GM19455 (cell line): ENCODE measurements at regions not wholly inside any gene's neighbourhood (a gene's known extent, or its start where the extent isn't known, plus 50 kb on each side); places are given as distances from the start of the nearest gene placed in this dataset.
"Not testable (repeated sequence)": the region's sequence is repeated elsewhere in the genome, so short reads cannot be mapped to it uniquely, and the experiment has no call there.

Experiments
- ATAC-seq: cut with Tn5 transposase; IDR thresholded peaks from one replicate; pipeline ENCODE4 v1.9.1; 2021; ENCODE audit not compliant: unreplicated experiment

DNA sequence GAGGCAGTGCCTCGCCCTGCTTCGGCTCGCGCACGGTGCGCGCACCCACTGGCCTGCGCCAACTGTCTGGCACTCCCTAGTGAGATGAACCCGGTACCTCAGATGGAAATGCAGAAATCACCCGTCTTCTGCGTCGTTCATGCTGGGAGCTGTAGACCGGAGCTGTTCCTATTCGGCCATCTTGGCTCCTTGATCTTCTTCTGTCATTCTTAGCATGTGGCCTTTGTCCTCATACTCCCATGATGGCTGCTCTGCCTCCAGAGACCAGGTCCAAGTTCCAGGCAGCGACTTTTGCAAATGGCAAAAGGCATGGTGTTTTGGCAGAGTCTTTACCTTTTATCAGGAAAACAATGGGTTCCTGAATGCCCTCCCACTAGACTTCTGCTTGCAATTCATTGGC, 102.6 kb upstream of the SKOR2 start:
- not testable (repeated sequence) for ATAC-seq

DNA sequence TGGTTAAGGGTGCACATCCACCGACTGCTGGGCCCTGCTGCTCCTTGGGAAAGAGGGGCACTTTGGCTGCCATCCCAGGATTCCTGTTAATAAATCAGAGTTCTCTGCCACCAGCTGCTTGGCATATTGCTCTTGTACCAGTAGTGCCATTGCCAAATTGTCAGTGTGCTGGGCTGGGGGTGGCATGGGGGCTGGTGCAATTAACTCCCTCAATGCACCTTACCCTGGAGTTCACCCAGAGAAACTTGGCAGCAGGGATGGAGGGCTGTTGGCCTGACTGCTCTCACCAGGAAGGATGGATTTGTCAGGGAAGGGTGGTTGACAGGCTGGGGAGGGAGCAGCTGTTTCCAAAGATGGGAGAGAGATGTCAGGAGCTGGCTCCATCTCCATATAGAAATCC, 94.6 kb upstream of the SKOR2 start:
- no peak for ATAC-seq

- no peak for ATAC-seq
Measured at GRCh38 chr18:47345291-47345690, 93.8 kb upstream of the SKOR2 start.

DNA sequence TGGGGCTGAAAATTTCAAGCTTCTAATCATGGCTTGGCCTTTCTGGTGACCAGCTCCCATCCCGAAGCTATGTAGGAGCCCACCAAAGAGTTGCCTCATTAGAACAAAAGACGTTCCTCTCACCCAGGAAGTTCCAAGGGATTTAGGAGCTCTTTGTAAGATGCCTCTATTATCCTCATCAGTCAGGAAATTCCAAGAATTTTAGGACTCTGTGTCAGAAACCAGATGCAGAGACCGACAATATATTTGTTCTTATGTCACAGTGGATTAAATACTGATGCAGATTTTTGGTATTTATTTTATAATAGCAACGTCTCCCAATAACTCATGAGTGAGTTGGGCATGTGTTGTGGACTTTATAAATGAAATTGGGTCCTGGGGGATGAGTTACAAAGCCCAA, 91.8 kb upstream of the SKOR2 start:
- ATAC-seq = no peak

DNA sequence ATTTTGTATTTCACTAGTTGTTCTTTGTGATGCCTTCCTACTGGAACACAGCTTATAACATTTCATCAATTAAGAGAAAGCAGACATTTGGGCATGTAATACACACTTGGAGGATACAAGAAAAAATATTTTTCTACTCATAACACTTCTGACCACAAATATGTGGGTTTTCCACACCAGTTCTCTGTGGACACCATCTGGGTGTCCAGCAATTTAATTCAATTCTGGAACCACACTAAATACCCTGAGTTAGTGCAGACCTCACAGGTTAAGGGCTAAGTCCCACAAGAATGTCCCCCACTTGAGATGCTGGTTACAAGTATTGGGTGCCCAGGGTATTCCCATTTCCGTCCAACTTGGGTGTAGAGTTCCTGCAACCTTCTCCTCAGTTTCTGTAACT, 91.1 kb upstream of the SKOR2 start:
- ATAC-seq = no peak

GRCh38 chr18:47341678-47342077, 90.2 kb upstream of the SKOR2 start:
- ATAC-seq = no peak

GRCh38 chr18:47334966-47335365, 83.5 kb upstream of the SKOR2 start:
- ATAC-seq = no peak

DNA sequence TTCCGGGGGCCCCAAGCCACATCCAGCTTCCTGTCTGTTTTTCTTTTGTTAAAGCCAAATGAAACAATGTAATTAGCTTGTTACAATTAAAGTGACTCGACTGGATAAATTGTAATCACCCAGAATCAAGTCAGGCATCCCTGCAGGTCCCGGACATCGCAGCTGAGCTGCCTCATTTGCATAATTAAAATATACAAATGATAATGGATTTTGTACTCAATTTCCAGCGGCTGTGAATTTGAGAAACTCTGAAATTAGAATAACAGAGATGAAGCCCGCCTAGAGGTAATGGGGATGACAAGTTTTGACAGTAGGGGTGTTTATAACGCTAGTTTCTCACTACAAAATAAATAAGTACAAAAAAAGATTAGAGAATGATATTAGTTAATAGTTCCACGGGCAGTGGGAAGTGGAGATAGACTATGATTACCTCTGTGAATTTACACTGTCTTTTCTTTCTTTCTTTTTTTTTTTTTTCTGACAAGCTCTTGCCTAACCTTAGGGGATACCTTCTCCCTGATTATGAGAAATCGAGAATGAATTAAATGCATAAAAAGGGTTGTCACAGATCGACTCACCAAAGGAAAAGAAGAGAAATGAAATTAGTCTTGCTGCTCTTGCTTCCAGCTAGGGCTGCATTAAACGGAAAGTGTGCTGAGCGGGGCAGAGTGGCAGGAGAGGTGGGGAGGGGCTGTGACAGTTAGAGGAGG, 82.6 kb upstream of the SKOR2 start:
- no peak for ATAC-seq

- no peak for ATAC-seq
Measured at GRCh38 chr18:47331641-47332040, 80.2 kb upstream of the SKOR2 start.

DNA sequence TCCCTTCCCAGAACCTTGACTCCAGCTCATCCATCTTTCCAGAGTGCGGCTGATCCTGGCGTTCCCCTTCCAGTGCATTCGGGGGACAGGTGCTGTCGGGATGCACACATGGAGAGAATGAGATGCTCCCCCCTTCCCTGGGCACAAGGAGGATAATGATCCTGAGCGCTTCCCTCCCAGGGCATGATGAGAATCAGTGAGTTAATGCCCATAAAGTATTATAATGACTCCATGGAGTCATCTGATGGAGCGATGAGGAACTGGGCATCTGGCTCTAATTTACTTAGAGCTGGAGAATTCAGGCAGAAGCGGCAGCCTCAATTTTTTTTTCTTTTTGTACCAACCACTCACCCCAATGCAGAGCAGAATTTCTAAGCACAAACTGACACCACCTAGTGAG, 79.6 kb upstream of the SKOR2 start:
- no peak for ATAC-seq

DNA sequence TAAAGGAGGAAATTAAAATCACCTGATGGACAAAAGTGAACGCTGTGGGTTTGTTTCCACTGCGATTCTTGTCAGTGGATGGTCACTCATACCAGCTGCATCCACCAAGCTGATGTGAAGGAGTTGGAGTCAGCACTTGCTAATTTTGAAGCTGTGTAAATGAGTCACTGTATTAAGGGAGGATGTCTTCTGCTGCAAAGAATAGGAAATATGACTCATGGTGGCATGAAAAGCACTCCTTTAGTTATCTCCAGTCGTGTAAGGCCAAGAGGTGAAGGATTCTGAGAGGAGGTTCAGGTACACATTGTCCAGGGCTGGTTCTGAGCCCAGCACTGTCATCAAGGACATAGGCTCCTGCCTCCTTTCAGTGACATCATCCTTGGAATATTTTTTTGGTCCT, 71.7 kb upstream of the SKOR2 start:
- no peak for ATAC-seq

DNA sequence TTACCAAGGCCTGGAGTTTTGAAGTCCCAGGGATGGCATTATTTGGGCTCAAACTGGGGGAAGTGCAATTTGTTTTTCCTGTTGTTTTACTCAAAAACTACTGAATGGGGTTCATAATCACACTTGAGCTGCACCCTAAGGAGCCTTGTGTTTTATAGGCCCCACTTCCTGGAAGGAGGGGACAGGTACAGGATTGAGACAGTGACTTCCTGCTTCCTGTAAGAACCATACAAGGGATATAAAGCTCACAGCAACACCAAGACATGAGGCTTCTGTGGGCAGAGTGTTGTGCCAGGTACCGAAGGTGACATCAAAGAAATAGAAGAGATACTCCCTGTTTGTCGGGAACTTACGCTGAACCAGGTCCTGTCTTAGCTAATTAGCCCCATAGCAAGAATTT, 70.4 kb upstream of the SKOR2 start:
- no peak for ATAC-seq

DNA sequence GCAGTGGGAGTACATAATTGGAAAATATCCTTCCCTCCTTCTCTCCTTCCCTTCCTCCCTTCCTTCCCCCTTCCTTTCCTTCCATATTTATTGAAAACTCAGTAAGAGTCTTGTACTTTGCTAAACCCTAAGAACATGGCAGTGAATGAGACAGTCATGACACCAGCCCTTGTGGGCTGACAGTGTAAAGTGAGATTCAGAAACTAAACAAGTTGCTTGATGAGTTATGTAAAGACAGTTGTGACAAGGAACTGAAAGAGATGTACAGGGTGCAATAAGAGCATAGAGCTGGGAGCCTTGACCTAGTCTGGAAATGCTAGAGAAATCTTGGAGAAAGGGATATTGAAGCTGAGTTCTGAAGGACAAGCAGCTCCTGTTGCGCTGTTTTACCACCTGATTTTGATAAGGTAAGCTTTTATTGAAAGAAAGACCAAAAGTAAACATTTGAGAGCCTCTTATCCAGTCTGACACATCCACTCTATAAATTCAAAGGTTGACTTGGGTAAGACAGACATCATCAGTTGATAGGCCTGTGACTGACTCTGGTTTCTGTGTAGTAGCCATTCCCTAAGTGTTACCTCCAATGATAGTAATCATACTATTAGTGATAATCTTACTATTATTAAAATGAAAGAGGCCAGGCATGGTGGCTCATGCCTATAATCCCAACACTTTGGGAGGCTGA, 66.5 kb upstream of the SKOR2 start:
- no peak for ATAC-seq

- no peak for ATAC-seq
Measured at GRCh38 chr18:47316924-47317323, 65.5 kb upstream of the SKOR2 start.

GRCh38 chr18:47313901-47314300, 62.4 kb upstream of the SKOR2 start:
- ATAC-seq = no peak

DNA sequence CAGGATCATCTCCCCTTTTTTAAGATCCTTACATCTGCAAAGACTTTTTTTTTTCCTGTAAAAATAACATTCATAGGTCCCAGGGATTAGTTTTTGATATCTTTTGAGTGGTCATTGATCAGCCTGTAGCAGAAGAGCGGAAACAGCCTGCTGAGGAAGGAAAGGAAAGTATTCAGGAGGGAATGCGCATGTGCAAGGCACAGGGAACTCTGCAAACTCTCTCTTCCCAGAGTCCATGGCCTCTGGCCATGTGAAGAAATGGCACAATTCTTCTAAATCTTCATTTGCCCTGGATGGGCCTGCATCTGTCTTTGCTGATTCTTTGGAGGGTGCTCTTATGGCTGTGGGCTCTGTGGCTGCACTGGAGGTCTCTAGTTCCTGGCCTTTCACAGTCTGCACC, 60.1 kb upstream of the SKOR2 start:
- ATAC-seq = no peak
